Thyroid gland (tissue), 4 donors: ENCODE measurements at regions not wholly inside any gene's neighbourhood (a gene's known extent, or its start where the extent isn't known, plus 50 kb on each side); places are given as distances from the start of the nearest gene placed in this dataset.

Source experiments
- CTCF ChIP-seq, 6 experiments: fragments of 200-600 bp in 3 of 6; fragments of 450-650 bp in 3 of 6; sonication (generic) in 3 of 6; IDR thresholded peaks; one replicate each; pipeline ENCODE4 v1.5.1; 2016 to 2019; ENCODE audit warnings: antibody characterized with exemption in 6 of 6, mild to moderate bottlenecking in 2 of 6, inconsistent platforms in 1 of 6, moderate library complexity in 1 of 6
- POLR2A ChIP-seq, 2 donors: fragments of 450-650 bp; IDR thresholded peaks; one replicate each; pipeline ENCODE4 v1.6.1; 2017; ENCODE audit warnings: antibody characterized with exemption in 2 of 2, mild to moderate bottlenecking in 2 of 2, moderate library complexity in 1 of 2

- no peak for TF ChIP-seq CTCF (IDR thresholded peaks at IDR 0.05)
- no peak for TF ChIP-seq POLR2A (IDR thresholded peaks at IDR 0.05)
These were observed 60.4 kb downstream of the PJA1 start for GRCh38 chrX:69104756-69105434.
